ENCODE measurements at regions not wholly inside any gene's neighbourhood (a gene's known extent, or its start where the extent isn't known, plus 50 kb on each side); places are given as distances from the start of the nearest gene placed in this dataset.

GRCh38 chr12:46915836-46916235 lies 90.0 kb upstream of the SLC38A4 start:
- Mint-ChIP-seq H3K27me3 (ENCODE audit: low read depth) (no peaks in the 10 kb centered on the region), H3K9me3 (peaks cover 0 to 5% of the 10 kb centered on the region in 2 experiments; a peak in 3 of 5 replicates), H3K27ac (no peak overlapping the region), H3K4me3 (no peak overlapping the region), H3K4me1 (no peaks in the 10 kb centered on the region), H3K36me3 (ENCODE audit: insufficient read depth in 1 of 3, low read depth in 3 of 3) (peaks cover 0 to under 1% (median 0%) of the 10 kb centered on the region in 3 experiments; a peak in 2 of 7 replicates)
- no peak overlapping the region for H3K56ac ChIP-seq (ENCODE audit: insufficient read length, low read depth, low read length)
- no peak overlapping the region for H3K27ac ChIP-seq (ENCODE audit: insufficient read length, low read depth, low read length)
- no peak overlapping the region for H3K23ac ChIP-seq (ENCODE audit: insufficient read length, low read depth, low read length)
- no peak overlapping the region for H3K9ac ChIP-seq (ENCODE audit: extremely low read depth, insufficient read length, low read length)
- no peak overlapping the region for H4K91ac ChIP-seq (ENCODE audit: insufficient read length, low read depth, low read length)
- H3K27me3 ChIP-seq (ENCODE audit: insufficient read depth, low read length), result no peaks in the 10 kb centered on the region
- H3K4me1 ChIP-seq (ENCODE audit: insufficient read depth, low read length), result no peaks in the 10 kb centered on the region
- H3K79me2 ChIP-seq (ENCODE audit: insufficient read depth, low read length), result no peaks in the 10 kb centered on the region
- no peak overlapping the region for H2AK5ac ChIP-seq (ENCODE audit: insufficient read length, low read length)
- no peak overlapping the region for H2BK12ac ChIP-seq (ENCODE audit: insufficient read length, low read depth, low read length)
- no peak overlapping the region for H3K4ac ChIP-seq (ENCODE audit: low read depth, low read length)
- H3T11ph ChIP-seq (ENCODE audit: low read length), result no peak overlapping the region
- TF ChIP-seq, protein P1, sequence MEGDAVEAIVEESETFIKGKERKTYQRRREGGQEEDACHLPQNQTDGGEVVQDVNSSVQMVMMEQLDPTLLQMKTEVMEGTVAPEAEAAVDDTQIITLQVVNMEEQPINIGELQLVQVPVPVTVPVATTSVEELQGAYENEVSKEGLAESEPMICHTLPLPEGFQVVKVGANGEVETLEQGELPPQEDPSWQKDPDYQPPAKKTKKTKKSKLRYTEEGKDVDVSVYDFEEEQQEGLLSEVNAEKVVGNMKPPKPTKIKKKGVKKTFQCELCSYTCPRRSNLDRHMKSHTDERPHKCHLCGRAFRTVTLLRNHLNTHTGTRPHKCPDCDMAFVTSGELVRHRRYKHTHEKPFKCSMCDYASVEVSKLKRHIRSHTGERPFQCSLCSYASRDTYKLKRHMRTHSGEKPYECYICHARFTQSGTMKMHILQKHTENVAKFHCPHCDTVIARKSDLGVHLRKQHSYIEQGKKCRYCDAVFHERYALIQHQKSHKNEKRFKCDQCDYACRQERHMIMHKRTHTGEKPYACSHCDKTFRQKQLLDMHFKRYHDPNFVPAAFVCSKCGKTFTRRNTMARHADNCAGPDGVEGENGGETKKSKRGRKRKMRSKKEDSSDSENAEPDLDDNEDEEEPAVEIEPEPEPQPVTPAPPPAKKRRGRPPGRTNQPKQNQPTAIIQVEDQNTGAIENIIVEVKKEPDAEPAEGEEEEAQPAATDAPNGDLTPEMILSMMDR (conservative IDR thresholded peaks at IDR 0.05), result no peak
- no peak overlapping the region for H2BK5ac ChIP-seq (ENCODE audit: insufficient read length, low read length)
- H2BK20ac ChIP-seq (ENCODE audit: low read depth, low read length, poor library complexity, severe bottlenecking), result no peak overlapping the region
- no peak overlapping the region for H3K14ac ChIP-seq (ENCODE audit: insufficient read depth, low read length)
- H2BK120ac ChIP-seq (ENCODE audit: low read depth, low read length, poor library complexity, severe bottlenecking), result no peak overlapping the region
- H3K4me2 ChIP-seq (ENCODE audit: insufficient read depth, insufficient read length, low read length), result no peak overlapping the region
- no peaks in the 10 kb centered on the region for H4K20me1 ChIP-seq (ENCODE audit: control insufficient read depth, insufficient read depth, insufficient read length)
- H2AFZ ChIP-seq (ENCODE audit: low read length), result no peak overlapping the region
- H3K79me1 ChIP-seq (ENCODE audit: insufficient read depth, low read depth, low read length, poor library complexity, severe bottlenecking), result no peaks in the 10 kb centered on the region
- no peak overlapping the region for H4K8ac ChIP-seq (replicated peaks; ENCODE audit: insufficient read length, low read depth, low read length)
- WGBS (ENCODE audit: extremely low coverage, insufficient read length, low lambda C conversion rate), result no CpG with 5 or more reads among the region's 12 CpGs
- no peaks in the 10 kb centered on the region for H3K9me3 ChIP-seq (ENCODE audit: control insufficient read depth, low read depth, low read length)
- DNase-seq, result no peak
- H3K23me2 ChIP-seq (ENCODE audit: insufficient read length, low read depth, low read length, poor library complexity, severe bottlenecking), result no peaks in the 10 kb centered on the region
- H3K18ac ChIP-seq (ENCODE audit: insufficient read length, low read depth, low read length), result no peak overlapping the region
- H2BK15ac ChIP-seq (ENCODE audit: low read depth, low read length), result no peak overlapping the region
- H4K5ac ChIP-seq (ENCODE audit: insufficient read length, low read depth, low read length), result no peak overlapping the region

Data from H9 (cell line).